HG03066 (cell line): ENCODE measurements at regions not wholly inside any gene's neighbourhood (a gene's known extent, or its start where the extent isn't known, plus 50 kb on each side); places are given as distances from the start of the nearest gene placed in this dataset.

ENCODE experiments used
- ATAC-seq: cut with Tn5 transposase; IDR thresholded peaks from one replicate; pipeline ENCODE4 v1.9.1; 2021; ENCODE audit warnings: low read depth; ENCODE audit not compliant: unreplicated experiment

- no peak for ATAC-seq
Measured at GRCh38 chr2:43039376-43040080, 186.9 kb downstream of the ZFP36L2 start.

- no peak for ATAC-seq
Measured at GRCh38 chr2:43038696-43039094, 187.7 kb downstream of the ZFP36L2 start.

GRCh38 chr2:43038034-43038695 is 188.2 kb downstream of the ZFP36L2 start:
- no peak for ATAC-seq

GRCh38 chr2:43035922-43036321 is 190.5 kb downstream of the ZFP36L2 start:
- ATAC-seq, result no peak

GRCh38 chr2:43034921-43035320 is 191.5 kb downstream of the ZFP36L2 start:
- no peak for ATAC-seq

GRCh38 chr2:43034242-43034619 is 192.2 kb downstream of the ZFP36L2 start:
- ATAC-seq, result no peak

GRCh38 chr2:43033466-43034241 is 192.8 kb downstream of the ZFP36L2 start:
- ATAC-seq, result no peak

GRCh38 chr2:43033016-43033270 is 193.5 kb downstream of the ZFP36L2 start:
- ATAC-seq, result no peak

GRCh38 chr2:43032213-43033015 is 194.0 kb downstream of the ZFP36L2 start:
- ATAC-seq, result no peak

- ATAC-seq, result no peak
Measured at GRCh38 chr2:43031471-43032212, 194.8 kb downstream of the ZFP36L2 start.

GRCh38 chr2:43030551-43031307 is 195.7 kb downstream of the ZFP36L2 start:
- no peak for ATAC-seq

- ATAC-seq, result no peak
Measured at GRCh38 chr2:43029186-43029585, 197.2 kb downstream of the ZFP36L2 start.

- ATAC-seq, result no peak
Measured at GRCh38 chr2:43028188-43028587, 198.2 kb downstream of the ZFP36L2 start.

- ATAC-seq, result no peak
Measured at GRCh38 chr2:43027097-43027873, 199.1 kb downstream of the ZFP36L2 start.

GRCh38 chr2:43026426-43027096 is 199.8 kb downstream of the ZFP36L2 start:
- ATAC-seq, result no peak

- no peak for ATAC-seq
Measured at GRCh38 chr2:43025709-43026295, 200.6 kb downstream of the ZFP36L2 start.

- ATAC-seq, result no peak
Measured at GRCh38 chr2:43024515-43025011, 201.8 kb downstream of the ZFP36L2 start.
